T follicular helper cell (primary cell): ENCODE measurements at regions not wholly inside any gene's neighbourhood (a gene's known extent, or its start where the extent isn't known, plus 50 kb on each side); places are given as distances from the start of the nearest gene placed in this dataset.

Experiments used
- DNase-seq: peaks from one replicate; pipeline ENCODE4 v3.0.0-alpha.2; 2020; ENCODE audit warnings: low read depth

DNA sequence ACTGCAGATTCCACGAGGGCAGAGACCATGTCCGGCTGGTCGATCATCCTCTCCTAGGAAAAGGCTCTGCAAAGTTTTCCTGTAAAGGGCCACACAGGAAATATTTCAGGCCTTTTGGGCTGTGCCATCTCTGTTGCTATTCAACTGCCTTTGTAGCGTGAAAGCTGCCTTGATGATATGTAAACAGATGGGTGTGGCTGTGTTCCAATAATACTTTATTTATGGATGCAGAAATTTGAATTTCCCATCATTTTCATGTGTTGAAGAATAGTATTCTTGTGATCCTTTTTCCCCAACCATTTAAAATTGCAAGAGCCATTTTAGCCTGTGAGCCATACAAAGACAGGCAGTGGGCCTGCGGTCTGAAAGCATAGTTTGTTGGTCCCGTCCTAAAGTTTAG lies 950.7 kb upstream of the RBFOX1 start:
- no peak for DNase-seq

DNA sequence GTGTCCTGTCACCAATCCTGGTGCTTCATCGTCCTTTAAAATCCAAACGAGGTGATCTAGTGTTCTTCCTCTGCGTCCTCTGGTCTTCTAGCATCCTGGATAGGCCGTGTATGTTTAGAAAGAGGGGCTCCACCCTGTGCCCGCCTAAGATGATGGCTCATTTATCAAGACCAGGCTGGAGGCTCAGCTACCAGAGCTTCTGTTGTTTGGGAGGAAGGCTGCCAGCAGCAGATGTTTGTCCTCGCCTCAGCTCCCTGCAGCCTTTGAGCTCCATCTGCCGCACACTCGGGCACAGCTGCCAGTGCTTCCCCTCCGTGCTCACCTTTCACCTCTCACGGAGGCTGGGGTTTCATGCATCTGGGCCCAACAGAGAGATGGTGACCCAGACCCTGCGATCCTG lies 954.7 kb upstream of the RBFOX1 start:
- no peak for DNase-seq

DNA sequence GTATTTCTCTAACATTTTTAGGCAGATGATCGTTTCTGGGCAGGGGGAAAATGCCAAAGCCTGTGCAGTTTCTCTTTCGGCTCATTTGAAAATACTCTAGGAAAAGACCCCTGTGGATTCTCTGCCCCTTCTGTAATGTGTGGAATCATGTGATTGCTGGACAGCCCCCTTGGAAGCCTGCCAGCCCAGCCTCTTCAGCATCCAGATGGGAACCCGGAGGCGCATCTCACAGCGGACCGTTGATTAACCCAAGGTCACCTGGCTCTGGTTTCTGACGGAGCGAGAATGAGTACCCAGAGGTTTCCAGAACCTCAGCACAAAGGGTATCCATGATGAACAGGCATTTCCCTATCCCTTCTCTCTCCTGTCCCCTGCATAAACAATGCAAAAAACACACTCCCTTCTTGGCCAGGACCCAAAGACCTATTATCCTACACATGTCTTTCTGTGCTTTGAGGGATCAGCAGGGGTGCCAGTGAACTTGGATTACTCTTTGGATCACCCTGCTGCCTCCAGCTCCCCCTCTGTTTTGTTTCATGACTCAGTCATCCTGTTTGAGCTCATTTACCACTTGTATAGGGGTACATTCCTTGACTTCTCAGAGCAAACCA lies 957.1 kb upstream of the RBFOX1 start:
- DNase-seq = no peak

DNA sequence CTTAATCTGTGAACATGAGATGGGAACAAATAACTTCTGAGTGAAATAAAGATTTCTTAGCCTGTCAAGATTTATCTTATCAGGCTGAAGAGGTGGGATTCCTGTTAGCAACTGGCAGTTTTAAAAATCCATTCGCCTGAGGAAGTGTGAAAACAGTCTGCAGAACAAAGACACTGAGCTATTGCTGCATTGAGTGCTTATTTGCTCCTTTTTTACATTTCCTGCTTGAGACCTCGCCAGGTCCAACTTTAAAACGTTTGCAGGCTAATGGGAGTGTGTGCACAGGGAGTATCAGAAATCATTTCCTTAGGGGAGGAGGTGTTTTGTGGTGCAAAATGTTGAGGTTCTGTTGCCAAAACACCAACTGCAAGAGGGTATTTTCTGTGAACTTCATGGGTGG lies 957.8 kb upstream of the RBFOX1 start:
- DNase-seq = no peak

DNA sequence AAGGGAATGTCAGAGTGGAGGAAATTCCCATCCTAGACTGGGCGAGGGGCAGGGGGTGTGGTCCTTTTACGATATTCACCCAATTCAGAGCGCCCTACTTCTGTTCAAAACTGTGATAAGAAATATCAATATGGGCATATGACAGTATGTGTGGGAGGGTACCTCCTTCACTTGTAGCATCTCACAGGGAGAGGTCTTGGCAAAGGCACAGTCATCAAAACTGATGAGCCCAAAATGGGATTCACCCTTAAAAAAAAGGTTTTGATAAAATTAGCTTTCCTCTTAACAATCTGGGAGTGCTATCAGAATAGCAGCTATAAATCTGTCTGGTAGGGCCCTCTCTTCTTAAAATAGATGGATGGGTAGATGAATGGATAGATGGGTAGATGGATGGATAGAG lies 967.8 kb upstream of the RBFOX1 start:
- no peak for DNase-seq

DNA sequence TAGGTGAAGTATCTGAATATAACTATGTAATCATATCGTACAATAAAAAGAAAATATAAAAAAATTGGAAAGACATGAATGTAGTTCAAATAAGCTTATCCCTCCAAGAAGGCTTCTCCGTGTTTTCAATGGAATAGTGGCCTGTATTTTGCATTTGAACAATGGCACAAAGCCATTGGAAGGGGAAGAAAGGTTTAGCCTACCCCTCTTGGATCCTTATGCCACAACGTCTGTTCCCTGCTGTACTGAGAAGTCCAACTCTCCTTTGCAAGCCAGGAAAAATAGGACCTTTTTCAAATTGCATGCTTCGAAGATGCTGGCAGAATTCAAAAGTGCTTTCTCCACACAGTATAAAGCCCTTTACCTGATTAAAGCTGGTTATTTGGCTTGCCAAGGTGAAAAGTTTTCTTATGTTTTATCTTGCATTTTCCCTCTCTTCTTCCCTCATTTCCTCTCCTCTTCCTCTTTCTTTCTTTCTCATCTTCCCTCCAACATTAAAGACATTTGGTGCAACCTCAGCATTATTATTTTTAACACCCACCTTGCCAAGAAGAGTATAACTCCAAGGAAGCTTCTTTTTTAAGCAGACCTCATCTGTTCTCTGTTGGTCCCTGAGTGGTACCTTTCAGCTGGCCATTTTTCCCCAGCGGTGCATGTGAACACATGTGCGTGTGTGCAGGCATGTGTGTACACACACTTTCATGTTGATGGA lies 968.6 kb upstream of the RBFOX1 start:
- DNase-seq = no peak

DNA sequence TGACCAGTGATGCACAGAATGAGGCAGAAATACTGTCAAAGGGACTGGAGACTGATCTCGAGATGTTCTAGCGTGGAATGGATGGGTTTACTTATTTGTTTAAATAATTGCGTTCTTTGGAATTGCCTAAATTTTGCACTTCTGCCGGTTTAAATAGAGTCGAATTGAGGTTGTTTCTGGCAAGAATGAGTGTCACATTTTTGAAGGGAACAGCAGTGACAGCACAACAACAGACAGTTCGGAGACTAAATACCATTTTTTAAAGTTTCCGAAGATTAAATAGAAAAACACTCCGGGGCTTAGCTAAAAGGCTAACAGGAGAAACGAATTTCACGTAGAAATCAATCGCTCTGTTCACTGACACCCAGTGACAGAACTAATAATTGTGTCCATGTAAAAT lies 969.2 kb upstream of the RBFOX1 start:
- DNase-seq = no peak

DNA sequence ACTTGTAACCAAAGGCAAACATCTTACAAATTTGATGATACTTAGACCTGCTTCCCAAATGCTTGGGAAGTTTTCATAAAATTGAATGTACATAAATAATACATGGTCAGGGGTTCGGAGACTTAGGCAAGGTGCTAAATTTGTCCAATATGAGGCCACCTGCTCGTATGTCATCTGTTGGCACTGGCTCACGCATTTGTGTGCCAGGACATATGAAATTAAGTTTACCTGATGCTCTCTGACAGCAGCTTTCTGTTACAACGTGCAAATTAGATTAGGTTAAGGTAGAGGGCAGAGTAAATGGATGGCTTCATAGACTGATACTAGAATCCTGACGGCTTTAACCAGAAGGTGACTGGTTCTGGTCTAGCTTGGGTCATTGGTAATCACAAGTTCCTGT lies 970.3 kb upstream of the RBFOX1 start:
- no peak for DNase-seq

DNA sequence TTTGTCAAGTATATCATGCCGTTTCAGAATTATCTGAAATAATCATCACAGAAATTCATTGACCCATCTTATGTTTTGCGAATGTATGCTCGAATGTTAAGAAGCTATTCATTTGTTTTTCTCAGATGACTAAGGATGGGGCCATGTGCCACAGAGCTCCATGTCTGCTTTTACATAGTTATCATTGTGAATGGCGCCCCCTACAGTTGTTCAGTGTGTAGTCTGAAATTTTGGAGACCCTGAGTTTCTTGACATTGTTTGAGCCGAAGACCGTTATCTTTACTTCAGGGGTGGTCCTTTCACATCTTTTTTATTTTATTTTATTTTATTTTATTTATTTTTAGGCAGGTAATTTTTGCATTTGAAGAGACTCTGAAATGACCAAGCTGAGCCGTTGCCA lies 972.0 kb upstream of the RBFOX1 start:
- no peak for DNase-seq

DNA sequence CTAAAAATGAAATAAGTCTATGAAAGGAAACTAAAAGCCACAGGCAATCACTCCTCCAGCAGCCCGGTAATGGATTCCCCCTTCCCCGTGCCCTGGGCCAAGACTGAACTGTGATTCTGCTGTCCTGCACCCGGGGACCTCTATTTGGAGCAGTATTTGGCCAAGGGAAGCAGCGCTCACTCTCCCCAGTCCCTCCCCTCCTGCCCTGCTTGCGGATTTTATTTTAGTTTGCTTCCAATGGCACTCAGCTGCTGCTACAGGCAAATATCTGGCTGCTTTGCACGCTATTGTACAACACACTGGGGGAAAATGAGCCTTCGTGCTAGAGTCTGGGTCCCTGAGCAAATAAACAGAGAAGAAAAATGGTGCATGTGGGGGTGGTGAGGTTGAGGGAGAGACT lies 975.7 kb upstream of the RBFOX1 start:
- DNase-seq = no peak

DNA sequence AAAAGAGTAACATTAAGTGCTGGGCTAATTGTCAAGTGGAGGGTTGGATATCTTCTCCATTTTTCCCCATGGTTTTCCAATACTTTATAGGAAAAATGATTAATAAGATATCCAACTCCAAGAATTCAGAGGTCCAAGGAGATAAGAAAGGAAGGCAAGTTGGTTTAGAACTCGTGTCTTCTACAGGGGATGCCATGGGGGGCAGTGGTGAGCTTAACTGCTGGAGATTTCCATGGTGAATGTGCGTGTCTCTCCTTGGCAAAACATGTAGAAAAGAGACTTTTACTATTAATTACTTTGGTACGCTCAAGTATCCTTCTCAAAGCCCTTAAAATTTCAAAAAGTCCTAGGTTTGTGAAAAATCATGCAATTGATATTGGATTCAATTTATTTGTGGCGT lies 982.9 kb upstream of the RBFOX1 start:
- DNase-seq = no peak

DNA sequence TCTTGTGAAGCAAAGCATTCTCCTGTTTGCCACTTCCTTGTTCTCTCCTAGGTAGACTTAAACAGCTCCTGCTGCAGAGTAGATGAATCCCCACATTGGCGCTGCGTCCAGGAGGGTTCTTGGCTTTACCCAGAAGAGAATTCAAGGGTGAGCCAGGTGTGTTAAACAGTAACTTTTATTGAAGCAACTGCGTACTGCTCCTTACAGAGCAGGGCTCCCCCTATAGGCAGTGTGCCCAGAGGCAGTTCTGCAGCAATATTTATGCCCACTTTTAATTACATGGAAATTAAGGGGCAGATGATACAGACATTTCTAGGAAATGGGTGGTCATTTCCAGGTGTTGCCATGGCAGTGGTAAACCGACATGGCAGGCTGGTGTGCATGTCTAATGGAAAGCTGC lies 987.6 kb upstream of the RBFOX1 start:
- DNase-seq = no peak

DNA sequence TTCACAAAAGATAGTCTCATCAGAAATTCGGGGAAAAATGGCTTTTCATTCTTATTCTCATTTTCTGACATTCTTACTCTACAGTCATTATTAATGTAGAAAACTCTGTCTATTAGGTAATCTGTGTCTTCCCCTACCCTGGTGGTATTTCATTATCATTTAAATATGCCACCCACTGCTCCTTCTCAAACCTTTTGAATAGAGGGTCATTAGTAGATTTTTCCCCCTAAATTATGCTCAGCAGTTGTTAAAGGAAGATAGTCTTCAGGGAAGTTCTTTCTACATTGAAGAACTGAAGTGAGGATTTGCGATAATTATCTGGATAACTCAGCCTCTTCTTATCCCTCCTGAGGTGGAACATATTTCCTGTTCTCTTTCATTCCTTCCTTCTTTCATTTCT lies 989.5 kb upstream of the RBFOX1 start:
- no peak for DNase-seq

DNA sequence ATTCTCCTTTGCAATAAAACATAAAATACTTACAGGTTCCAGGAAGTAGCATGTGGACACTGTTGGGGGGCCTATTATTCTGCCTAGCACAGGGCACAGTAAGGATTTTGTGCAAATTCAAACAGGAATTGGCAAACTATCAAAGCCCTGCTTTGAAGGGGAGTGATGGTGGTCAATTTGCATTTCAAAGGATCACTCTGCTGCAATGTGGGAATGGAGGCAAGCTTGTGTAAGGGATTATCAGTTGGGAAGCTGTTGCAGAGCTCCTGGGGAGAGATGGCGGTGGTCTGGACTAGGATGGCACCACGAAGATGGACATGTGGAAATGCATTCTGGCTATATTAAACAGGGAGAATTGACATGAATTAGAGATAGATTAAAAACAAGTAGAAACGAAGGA lies 990.7 kb upstream of the RBFOX1 start:
- no peak for DNase-seq

DNA sequence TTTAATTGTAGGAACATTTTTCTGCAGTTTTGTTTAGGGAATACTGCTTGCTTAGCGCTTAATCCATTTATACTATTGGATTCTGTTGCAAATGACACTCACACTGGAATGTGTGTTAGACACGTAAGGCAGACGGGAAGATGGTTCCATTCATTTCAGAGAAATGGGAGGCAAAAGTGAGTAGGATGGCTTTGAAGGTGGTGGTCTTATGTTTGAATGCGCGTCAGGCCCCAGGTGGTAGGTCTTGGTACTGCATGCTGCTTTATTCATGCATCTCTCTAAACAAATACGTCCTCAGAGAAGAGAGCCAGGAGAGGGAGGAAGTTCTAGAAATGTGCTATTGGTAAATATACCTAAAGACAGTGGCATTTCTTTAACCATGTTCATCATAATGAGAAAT lies 997.6 kb upstream of the RBFOX1 start:
- no peak for DNase-seq

DNA sequence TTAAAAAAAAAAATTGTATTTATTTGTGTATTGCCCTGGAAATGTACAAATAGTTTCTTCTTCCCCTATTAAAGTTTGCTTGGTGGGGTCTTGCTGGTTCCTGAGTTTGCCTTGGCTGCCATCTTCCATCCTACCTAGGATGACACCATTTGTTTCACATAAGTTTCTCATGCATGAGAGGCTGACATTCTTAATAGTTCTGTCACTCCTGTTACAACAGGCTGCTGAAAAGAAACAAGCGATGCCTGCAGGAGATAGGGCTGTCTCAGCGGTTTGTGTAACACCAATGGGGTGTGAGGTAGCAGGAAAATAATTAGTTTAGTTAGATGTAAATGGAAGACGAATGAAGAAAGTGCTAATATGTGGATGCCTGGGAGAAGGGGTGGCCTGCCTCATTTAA lies 1000.9 kb upstream of the RBFOX1 start:
- no peak for DNase-seq

DNA sequence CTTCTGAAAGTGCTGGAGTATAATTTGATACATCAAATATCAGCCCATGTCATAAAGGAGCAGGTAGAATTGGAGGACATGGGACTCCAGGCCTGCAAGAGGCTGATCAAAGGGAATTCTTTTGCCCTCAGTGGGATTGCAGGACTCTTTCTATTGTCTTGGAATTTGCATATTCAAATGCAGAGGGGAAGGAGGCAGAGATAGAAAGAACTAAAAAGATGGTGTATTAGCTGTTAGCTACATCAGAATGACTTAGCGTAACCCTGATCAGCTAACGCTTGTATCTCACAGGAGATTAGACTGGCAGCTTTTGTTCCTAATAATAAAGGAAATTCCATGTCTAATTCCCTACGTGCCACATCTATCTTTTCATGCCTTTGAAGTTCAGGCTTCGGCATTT lies 1014.7 kb upstream of the RBFOX1 start:
- no peak for DNase-seq

DNA sequence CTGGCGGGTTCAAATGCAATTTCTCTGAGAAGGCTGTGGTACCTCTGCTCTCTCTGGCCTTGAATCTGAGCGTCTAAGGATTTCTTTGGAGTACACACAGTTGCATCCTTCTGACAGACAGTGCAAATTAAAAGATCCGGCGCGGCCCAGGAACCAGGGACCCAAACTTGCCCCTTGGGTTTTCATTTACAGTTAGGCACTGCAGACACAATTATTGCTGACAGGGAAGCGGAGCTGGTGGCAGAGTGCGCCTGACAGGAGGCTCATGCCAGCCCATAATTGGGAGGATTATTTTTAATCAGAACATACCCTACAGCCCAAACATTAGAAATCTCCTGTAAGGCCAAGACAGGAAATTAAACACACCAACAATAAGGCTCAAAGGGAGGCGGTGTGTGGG lies 1023.4 kb upstream of the RBFOX1 start:
- no peak for DNase-seq

DNA sequence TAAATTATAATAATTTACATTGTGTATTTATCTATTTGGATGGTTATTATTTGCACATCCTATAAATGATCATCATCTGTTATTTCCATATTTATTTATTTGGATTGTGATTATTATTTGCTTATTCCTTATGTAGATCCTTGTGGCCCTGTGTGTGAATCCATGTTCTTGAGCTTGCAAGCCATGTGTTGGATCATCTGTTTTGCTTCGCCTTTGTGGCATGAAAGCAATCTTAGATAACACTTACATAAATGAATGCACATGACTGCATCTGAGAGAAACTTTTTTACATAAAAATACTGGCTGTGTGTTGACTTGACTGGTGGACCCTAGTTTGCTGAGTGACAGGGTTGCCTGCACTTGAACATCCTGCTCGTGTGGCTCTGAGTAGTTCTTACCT lies 1024.5 kb upstream of the RBFOX1 start:
- no peak for DNase-seq

DNA sequence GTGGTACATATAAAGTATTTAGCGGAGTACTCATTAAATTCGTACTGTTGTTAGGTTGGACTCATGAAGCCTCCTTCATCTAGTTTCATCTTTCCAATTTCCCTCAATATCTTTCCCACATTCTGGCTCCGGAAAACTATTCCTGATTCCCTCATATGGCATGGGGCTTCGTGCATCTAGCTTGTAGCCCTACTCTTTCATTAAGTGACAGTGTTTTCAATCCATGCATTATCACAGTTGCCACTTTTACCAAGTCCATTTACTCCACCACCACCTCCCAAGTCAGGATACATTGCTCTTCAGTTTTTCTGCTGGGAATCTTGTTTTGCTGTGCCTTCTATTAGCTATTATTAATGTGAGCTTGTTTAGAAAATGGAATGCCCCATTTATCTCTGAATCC lies 1032.1 kb upstream of the RBFOX1 start:
- DNase-seq = no peak

DNA sequence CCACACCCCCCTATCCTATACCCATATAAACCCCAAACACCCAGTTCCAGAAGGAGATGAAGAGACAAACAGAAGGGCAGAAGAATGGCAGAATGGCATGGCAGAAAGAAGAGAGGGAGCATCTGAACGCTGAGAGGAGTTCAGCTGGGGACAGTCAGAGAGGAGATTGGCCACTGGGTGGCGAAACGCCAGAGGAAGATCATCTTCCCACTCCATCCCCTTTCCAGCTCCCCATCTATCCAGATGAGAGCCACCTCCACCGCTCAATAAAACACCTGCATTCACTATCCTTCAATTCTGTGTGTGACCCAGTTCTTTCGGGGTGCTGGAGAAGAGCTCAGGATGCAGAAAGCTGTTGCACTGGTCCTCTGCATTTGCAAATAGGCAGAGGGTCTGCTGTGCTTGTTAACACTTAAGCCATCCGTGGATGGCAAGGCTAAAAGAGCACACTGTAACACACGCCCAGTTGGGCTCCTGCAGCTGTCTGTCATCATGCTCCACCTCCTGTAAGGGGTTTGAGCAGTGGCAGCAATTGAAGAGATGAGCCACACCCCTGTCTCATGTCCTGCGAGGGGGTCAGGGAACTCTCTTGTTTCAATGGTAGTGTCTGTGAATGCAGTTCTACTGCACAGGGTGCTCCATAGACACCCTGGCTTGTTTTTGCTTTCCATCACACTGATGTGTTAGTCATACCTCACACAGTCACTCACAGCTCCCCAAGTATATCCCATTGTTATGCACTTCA lies 1034.8 kb upstream of the RBFOX1 start:
- no peak for DNase-seq

DNA sequence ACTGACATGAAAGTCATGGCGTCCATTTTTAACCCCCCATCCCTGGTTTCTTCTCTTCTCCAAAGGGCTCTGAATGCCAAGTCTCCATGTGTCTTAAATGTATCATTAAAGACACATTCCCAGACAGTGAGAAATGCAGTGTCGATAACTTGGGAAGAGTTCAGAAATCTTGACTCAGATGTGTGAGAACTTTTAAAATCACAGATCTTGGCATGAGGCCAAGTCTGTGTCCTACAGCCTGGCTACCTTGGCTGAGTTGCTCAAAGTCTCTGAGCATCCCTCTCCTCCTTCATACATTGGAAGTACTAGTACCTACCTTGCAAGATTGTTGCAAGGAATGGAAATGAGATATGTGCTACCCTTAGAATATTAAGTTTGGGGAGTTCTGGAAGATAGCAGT lies 1046.5 kb upstream of the RBFOX1 start:
- DNase-seq = no peak

DNA sequence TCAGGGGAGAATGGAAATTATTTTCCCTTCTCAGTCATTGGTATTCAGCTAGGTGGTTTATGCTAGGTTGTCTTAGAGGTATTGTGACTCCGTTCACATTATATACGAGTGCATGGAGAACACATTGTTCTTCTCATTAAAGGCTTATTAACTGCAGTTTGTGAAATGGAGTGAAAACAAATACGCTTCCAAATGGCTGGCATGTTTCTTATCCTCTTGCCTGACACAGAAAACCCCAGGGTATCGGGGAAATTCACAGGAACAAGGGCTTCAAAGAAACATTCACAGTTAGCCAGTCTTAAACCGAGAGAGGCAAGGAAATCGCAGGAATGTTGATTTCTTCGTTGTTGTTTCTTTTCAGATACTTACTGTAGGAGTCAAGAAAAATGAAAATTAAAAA lies 1047.9 kb upstream of the RBFOX1 start:
- DNase-seq = no peak

DNA sequence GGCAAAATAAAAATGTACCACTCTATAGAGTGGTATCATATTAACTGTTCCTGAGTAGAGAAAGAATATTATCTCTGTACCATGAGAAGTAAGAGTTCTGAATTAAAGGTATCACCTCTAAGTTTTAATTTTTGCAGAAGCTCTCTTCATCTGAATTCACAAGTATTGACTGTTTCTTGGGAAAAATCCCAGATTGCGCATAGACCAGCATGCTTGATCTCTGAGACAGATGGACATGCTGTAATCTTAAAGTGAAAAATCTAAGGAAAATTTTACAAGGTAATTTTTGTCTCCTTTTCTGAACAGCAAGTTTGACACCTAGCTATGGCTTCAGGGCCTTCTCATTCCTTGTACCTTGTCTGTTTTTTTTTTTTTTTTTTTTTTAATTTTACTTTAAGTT lies 1050.7 kb upstream of the RBFOX1 start:
- no peak for DNase-seq
